LoVo (cell line): ENCODE measurements at regions not wholly inside any gene's neighbourhood (a gene's known extent, or its start where the extent isn't known, plus 50 kb on each side); places are given as distances from the start of the nearest gene placed in this dataset.

Source experiments
- DNase-seq: peaks from one replicate; pipeline ENCODE4 v3.0.0-alpha.2; 2016; ENCODE audit warnings: low spot score

GRCh38 chr22:48979482-48979881 is 848.2 kb downstream of the BRD1 start:
- no peak for DNase-seq

- no peak for DNase-seq
These were observed 850.8 kb downstream of the BRD1 start for GRCh38 chr22:48976556-48977535.

GRCh38 chr22:48975886-48976285 is 851.8 kb downstream of the BRD1 start:
- no peak for DNase-seq

GRCh38 chr22:48975316-48975741 is 852.3 kb downstream of the BRD1 start:
- DNase-seq = no peak

- no peak for DNase-seq
These were observed 853.0 kb downstream of the BRD1 start for GRCh38 chr22:48974443-48975315.

GRCh38 chr22:48973694-48974041 is 854.0 kb downstream of the BRD1 start:
- no peak for DNase-seq

- no peak for DNase-seq
These were observed 854.5 kb downstream of the BRD1 start for GRCh38 chr22:48972979-48973693.

- peak; percentile 10 for DNase-seq
These were observed 859.3 kb downstream of the BRD1 start for GRCh38 chr22:48968201-48968959.

GRCh38 chr22:48963405-48963804 is 864.3 kb downstream of the BRD1 start:
- DNase-seq = no peak

- no peak for DNase-seq
These were observed 866.0 kb downstream of the BRD1 start for GRCh38 chr22:48961705-48962104.

- no peak for DNase-seq
These were observed 866.6 kb downstream of the BRD1 start for GRCh38 chr22:48960980-48961660.

GRCh38 chr22:48960576-48960975 is 867.1 kb downstream of the BRD1 start:
- no peak for DNase-seq

- no peak for DNase-seq
These were observed 868.2 kb downstream of the BRD1 start for GRCh38 chr22:48959496-48959895.

- no peak for DNase-seq
These were observed 869.7 kb downstream of the BRD1 start for GRCh38 chr22:48957987-48958321.

GRCh38 chr22:48957311-48957986 is 870.2 kb downstream of the BRD1 start:
- DNase-seq = no peak

GRCh38 chr22:48955351-48956311 is 872.0 kb downstream of the BRD1 start:
- no peak for DNase-seq

GRCh38 chr22:48954781-48955311 is 872.8 kb downstream of the BRD1 start:
- DNase-seq = no peak

GRCh38 chr22:48953830-48954229 is 873.8 kb downstream of the BRD1 start:
- no peak for DNase-seq
